Activated CD4-positive, alpha-beta T cell treated with anti-CD3 and anti-CD28 coated beads for 36 hours (primary cell): ENCODE measurements at regions not wholly inside any gene's neighbourhood (a gene's known extent, or its start where the extent isn't known, plus 50 kb on each side); places are given as distances from the start of the nearest gene placed in this dataset.

Experiments
- ATAC-seq: fragments of 200-7000 bp; cut with Tn5 transposase; one replicate; pipeline ENCODE4 v1.10.0; 2021; ENCODE audit warnings: mild to moderate bottlenecking, moderate library complexity
- CTCF ChIA-PET: fragments of 350-600 bp; sonication (Branson Sonifier 250); formaldehyde crosslinking; loops from one replicate; lab custom pipeline; 2021; ENCODE audit warnings: antibody characterized with exemption; lab: Charles Lee
- POLR2A ChIA-PET: fragments of 350-600 bp; sonication (Branson Sonifier 250); formaldehyde crosslinking; loops from one replicate; lab custom pipeline; 2021; ENCODE audit warnings: antibody characterized with exemption, inconsistent platforms; lab: Charles Lee
- DNase-seq: peaks from one replicate; pipeline ENCODE4 v3.0.0-alpha.2; 2020
- H3K27ac Mint-ChIP-seq: one replicate; pipeline ENCODE4 v1.8.0; 2021; ENCODE audit warnings: mixed read lengths
- H3K27me3 Mint-ChIP-seq: one replicate; pipeline ENCODE4 v1.8.0; 2021; ENCODE audit warnings: mixed read lengths
- H3K36me3 Mint-ChIP-seq: one replicate; pipeline ENCODE4 v1.8.0; 2021; ENCODE audit warnings: low read depth, mixed read lengths
- H3K4me1 Mint-ChIP-seq: one replicate; pipeline ENCODE4 v1.8.0; 2021; ENCODE audit warnings: mixed read lengths
- H3K4me3 Mint-ChIP-seq: one replicate; pipeline ENCODE4 v1.8.0; 2021; ENCODE audit warnings: mild to moderate bottlenecking, moderate library complexity, mixed read lengths
- H3K9me3 Mint-ChIP-seq: one replicate; pipeline ENCODE4 v1.8.0; 2021; ENCODE audit warnings: low read depth, mixed read lengths
- intact Hi-C, 2 experiments: fragments of 100-400 bp; cut with DNase I in 1 of 2; cut with micrococcal nuclease in 1 of 2; formaldehyde crosslinking; loops; one replicate each; pipeline versions ENCODE4 v1.14.2 to v1.15.1; 2022 to 2024; cut with DNase I, micrococcal nuclease

DNA sequence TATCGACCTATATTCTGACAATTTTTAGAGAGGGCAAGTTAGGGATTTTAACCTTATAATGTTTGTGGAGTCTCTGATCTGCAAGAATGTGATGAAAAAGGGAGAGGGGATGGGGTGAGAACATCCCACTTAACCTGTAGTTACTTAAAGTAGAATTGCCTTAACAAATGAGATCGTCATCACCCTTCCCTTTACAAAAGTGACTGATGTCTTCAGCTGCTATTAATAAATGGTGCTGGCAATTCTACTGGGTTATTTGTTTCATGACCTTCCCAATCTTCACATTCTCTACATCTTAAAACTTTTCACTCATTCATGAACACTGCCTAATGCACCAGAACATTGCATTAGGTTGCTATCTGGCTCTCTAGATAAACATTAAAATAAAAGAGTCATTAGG lies 873.4 kb upstream of the LCORL start:
- no peak overlapping the region for H3K27ac Mint-ChIP-seq
- ChIA-PET POLR2A (no interaction called here), CTCF (no interaction called here)
- intact Hi-C loops: no loop called here
- no peak for DNase-seq
- no peaks in the 10 kb centered on the region for H3K27me3 Mint-ChIP-seq
- no peak for ATAC-seq
- peaks cover 4% of the 10 kb centered on the region for H3K9me3 Mint-ChIP-seq
- H3K36me3 Mint-ChIP-seq: no peaks in the 10 kb centered on the region
- no peaks in the 10 kb centered on the region for H3K4me1 Mint-ChIP-seq
- H3K4me3 Mint-ChIP-seq: no peak overlapping the region

DNA sequence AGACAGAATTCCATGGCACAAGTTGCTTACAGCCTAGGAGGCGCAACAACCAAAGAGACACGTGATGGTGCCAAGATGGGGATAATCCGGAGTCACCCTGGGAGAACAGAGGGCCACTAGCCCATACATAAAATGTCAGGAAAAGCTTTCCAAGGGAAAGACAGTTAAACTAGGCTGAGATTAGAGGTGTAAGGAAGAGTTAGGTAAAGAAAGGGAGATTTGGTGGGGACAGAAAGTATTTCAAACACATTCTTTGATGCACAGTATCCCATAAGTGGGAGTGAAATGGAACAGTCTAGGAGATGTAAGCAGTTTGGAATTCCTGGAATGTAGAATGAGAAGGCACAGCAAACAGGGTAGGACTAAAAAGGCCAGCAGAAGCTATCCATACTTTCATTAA lies 860.9 kb upstream of the LCORL start:
- DNase-seq: no peak
- intact Hi-C loops: no loop called here
- no peak for ATAC-seq
- Mint-ChIP-seq H3K9me3 (peaks cover 3% of the 10 kb centered on the region), H3K36me3 (no peaks in the 10 kb centered on the region), H3K4me1 (no peaks in the 10 kb centered on the region), H3K4me3 (no peak overlapping the region), H3K27me3 (no peaks in the 10 kb centered on the region), H3K27ac (no peak overlapping the region)
- ChIA-PET POLR2A (no interaction called here), CTCF (no interaction called here)

GRCh38 chr4:18881556-18881955 lies 860.0 kb upstream of the LCORL start:
- Mint-ChIP-seq H3K27ac (no peak overlapping the region), H3K9me3 (peaks cover 3% of the 10 kb centered on the region), H3K4me3 (no peak overlapping the region), H3K27me3 (no peaks in the 10 kb centered on the region), H3K4me1 (no peaks in the 10 kb centered on the region), H3K36me3 (no peaks in the 10 kb centered on the region)
- POLR2A ChIA-PET: no interaction called here
- CTCF ChIA-PET: no interaction called here
- no peak for DNase-seq
- no peak for ATAC-seq
- intact Hi-C loops: no loop called here

GRCh38 chr4:18880871-18881270 lies 859.3 kb upstream of the LCORL start:
- Mint-ChIP-seq H3K9me3 (peaks cover 3% of the 10 kb centered on the region), H3K27me3 (no peaks in the 10 kb centered on the region), H3K4me1 (no peaks in the 10 kb centered on the region), H3K27ac (no peak overlapping the region), H3K36me3 (no peaks in the 10 kb centered on the region), H3K4me3 (no peak overlapping the region)
- ATAC-seq (no peak), DNase-seq (no peak)
- intact Hi-C loops: no loop called here
- ChIA-PET CTCF (no interaction called here), POLR2A (no interaction called here)

DNA sequence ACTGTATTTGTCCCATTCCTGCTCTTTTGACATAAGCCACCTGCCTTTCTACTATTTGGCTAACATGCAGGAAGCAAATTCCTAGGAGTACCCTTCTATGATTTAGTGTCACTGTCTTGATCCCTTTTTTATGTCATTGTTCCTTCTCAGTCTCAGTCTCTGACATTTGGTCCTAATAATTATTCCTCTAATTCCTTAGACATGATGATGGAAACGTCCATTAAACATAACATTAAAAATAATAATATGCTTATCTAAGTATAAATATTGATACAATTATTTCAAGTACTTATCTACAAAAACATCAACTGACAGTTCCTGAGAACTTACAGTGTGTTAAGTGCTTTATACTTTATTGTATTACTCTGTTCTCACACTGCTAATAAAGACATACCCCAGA lies 857.0 kb upstream of the LCORL start:
- H3K27ac Mint-ChIP-seq: no peak overlapping the region
- no peak overlapping the region for H3K4me3 Mint-ChIP-seq
- peaks cover 10% of the 10 kb centered on the region for H3K9me3 Mint-ChIP-seq
- no peak for DNase-seq
- POLR2A ChIA-PET: no interaction called here
- H3K4me1 Mint-ChIP-seq: no peaks in the 10 kb centered on the region
- intact Hi-C loops: no loop called here
- ATAC-seq: no peak
- H3K36me3 Mint-ChIP-seq: no peaks in the 10 kb centered on the region
- no peaks in the 10 kb centered on the region for H3K27me3 Mint-ChIP-seq
- CTCF ChIA-PET: no interaction called here

DNA sequence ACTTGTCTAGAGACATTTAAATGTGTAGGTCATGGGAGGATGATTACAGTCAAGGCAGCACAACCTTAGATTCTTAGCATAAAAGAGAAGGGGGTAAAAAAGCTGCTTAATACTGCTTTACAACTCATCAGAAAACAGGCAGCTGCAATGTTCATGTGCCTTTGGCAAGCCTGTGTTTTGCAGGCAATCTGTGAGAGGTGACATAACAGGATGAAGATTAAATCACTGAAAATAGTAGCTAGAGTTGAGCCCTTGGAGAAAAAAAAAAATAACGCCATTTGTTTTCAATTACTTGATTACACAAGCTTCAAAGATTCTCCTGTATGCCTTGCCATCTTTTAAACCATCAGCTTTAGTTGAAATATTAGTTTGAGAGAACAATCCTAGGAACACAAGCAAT lies 847.6 kb upstream of the LCORL start:
- Mint-ChIP-seq H3K27ac (no peak overlapping the region), H3K27me3 (no peaks in the 10 kb centered on the region), H3K4me1 (no peaks in the 10 kb centered on the region), H3K4me3 (no peak overlapping the region), H3K9me3 (peaks cover 6% of the 10 kb centered on the region), H3K36me3 (no peaks in the 10 kb centered on the region)
- ATAC-seq (no peak), DNase-seq (no peak)
- POLR2A ChIA-PET: no interaction called here
- CTCF ChIA-PET: interaction anchor here (0.6 kb wide), 1 partner anchor 841 kb away, joined by 4 read pairs; no protein-coding TSS in a partner anchor
- intact Hi-C loops: no loop called here

GRCh38 chr4:18860836-18861530 lies 839.4 kb upstream of the LCORL start:
- H3K4me1 Mint-ChIP-seq: no peaks in the 10 kb centered on the region
- ATAC-seq: no peak

GRCh38 chr4:18859468-18859867 lies 837.9 kb upstream of the LCORL start:
- ATAC-seq (no peak), DNase-seq (no peak)
- Mint-ChIP-seq H3K27ac (no peak overlapping the region), H3K9me3 (peaks cover 10% of the 10 kb centered on the region), H3K4me1 (no peaks in the 10 kb centered on the region), H3K36me3 (no peaks in the 10 kb centered on the region), H3K4me3 (no peak overlapping the region), H3K27me3 (no peaks in the 10 kb centered on the region)
- intact Hi-C loops: no loop called here
- ChIA-PET POLR2A (no interaction called here), CTCF (no interaction called here)

More at GRCh38 chr4:18860836-18861530, 839.4 kb upstream of the LCORL start:
- H3K36me3 Mint-ChIP-seq: no peaks in the 10 kb centered on the region
- H3K4me3 Mint-ChIP-seq: no peak overlapping the region
- intact Hi-C loops: no loop called here
- no peak for DNase-seq
- H3K27ac Mint-ChIP-seq: no peak overlapping the region
- H3K27me3 Mint-ChIP-seq: no peaks in the 10 kb centered on the region
- CTCF ChIA-PET: interaction anchor here (0.6 kb wide), 1 partner anchor 1756 kb away, joined by 3 read pairs; no protein-coding TSS in a partner anchor
- peaks cover 3% of the 10 kb centered on the region for H3K9me3 Mint-ChIP-seq
- POLR2A ChIA-PET: no interaction called here

DNA sequence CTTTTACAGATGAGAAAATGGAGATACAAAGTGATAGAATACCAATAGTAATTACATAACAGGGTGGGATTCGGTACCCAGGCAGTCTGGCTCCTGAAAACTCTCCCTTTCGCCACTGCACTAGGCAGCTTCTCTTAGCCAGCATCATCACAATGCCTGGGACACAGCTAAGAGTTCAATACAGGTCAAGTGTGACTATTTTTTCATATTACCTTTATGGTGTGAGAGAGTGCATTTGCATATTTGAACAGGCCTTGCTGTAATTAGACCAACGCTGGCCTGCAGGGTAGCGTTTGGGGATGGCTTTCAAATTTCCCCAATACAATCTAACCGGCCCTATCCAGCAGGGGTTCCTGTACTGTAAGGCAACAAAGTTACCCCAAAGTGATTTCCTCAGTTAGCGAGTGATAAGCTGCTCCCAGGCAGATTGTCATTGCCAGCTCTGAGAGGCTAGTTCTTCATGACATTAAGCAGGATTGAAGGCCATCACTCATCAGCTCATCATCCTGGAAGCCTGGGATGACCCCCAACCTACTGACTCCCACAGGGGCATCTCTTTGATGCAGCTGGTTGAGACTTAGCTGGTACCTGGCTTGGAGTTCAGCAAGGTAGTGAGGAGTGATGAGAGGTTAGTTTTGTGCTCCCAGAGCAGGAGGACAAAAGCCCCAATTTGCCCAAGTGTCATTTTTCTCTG lies 836.8 kb upstream of the LCORL start:
- Mint-ChIP-seq H3K4me1 (no peaks in the 10 kb centered on the region), H3K36me3 (no peaks in the 10 kb centered on the region), H3K27ac (no peak overlapping the region), H3K27me3 (no peaks in the 10 kb centered on the region), H3K4me3 (no peak overlapping the region), H3K9me3 (peaks cover 10% of the 10 kb centered on the region)
- POLR2A ChIA-PET: no interaction called here
- intact Hi-C loops: no loop called here
- DNase-seq (no peak), ATAC-seq (no peak)
- CTCF ChIA-PET: no interaction called here

DNA sequence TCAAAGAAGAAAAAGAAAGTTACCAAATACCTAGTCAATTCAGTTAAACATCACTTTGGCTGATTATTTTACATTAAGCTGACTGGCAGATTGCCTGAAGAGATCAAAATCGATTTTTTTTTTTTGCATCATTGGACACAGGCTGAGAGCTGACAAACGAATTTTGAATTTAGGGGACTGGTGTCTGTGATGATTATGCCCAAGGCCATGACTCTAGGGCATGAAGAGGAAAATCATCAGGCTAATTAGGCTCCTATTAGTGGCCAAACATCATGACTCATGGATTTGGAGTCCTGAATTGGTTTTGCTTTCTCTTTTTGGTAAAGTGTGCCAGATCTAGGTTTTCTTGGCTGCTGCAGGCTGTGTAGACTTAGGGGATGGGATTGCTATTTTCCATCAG lies 829.3 kb upstream of the LCORL start:
- intact Hi-C loops: no loop called here
- CTCF ChIA-PET: no interaction called here
- Mint-ChIP-seq H3K9me3 (peaks cover 10% of the 10 kb centered on the region), H3K27me3 (no peaks in the 10 kb centered on the region), H3K36me3 (no peaks in the 10 kb centered on the region), H3K4me1 (no peaks in the 10 kb centered on the region), H3K27ac (no peak overlapping the region), H3K4me3 (no peak overlapping the region)
- ATAC-seq (no peak), DNase-seq (no peak)
- POLR2A ChIA-PET: no interaction called here

DNA sequence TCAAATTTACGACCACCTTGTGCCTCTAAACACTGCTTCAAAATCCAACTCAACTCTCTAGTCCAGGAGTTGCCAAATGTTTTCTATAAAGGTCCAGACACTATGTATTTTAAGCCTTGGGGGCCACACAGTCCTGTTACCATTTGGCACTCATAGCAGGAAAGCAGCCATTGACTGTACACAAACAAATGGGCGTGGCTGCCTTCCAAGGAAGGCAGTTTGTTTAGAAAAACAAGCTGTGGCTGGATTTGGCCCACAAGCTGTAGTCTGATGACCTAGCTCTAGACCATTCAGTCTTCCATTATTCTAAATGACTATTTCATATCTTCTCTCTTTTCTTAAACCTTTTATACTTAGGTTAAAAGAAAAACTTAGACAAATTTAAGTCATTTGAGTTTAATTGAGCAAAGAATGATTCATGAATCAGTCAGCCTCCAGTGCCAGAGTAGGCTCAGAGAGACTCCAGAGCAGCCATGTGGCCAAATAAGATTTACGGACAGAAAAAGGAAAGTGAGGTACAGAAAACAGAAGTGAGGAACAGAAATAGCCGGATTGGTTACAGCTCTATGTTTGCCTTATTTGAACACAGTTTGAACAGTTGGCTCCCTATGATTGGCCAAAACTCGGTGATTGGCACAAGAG lies 825.8 kb upstream of the LCORL start:
- CTCF ChIA-PET: no interaction called here
- H3K4me3 Mint-ChIP-seq: no peak overlapping the region
- intact Hi-C loops: no loop called here
- POLR2A ChIA-PET: no interaction called here
- peaks cover 6% of the 10 kb centered on the region for H3K9me3 Mint-ChIP-seq
- no peaks in the 10 kb centered on the region for H3K4me1 Mint-ChIP-seq
- no peak for ATAC-seq
- no peaks in the 10 kb centered on the region for H3K27me3 Mint-ChIP-seq
- H3K27ac Mint-ChIP-seq: no peak overlapping the region
- no peaks in the 10 kb centered on the region for H3K36me3 Mint-ChIP-seq
- no peak for DNase-seq

GRCh38 chr4:18846313-18846712 lies 824.8 kb upstream of the LCORL start:
- Mint-ChIP-seq H3K27me3 (no peaks in the 10 kb centered on the region), H3K27ac (no peak overlapping the region), H3K4me3 (no peak overlapping the region), H3K36me3 (no peaks in the 10 kb centered on the region), H3K4me1 (no peaks in the 10 kb centered on the region), H3K9me3 (peaks cover 6% of the 10 kb centered on the region)
- ChIA-PET POLR2A (no interaction called here), CTCF (interaction anchor here (0.6 kb wide), 1 partner anchor 1695 kb away, joined by 3 read pairs; no protein-coding TSS in a partner anchor)
- ATAC-seq: no peak
- DNase-seq: no peak
- intact Hi-C loops: no loop called here
